GM12892 (cell line): ENCODE measurements at regions not wholly inside any gene's neighbourhood (a gene's known extent, or its start where the extent isn't known, plus 50 kb on each side); places are given as distances from the start of the nearest gene placed in this dataset.

Experiments
- DNase-seq: peaks from one replicate; pipeline ENCODE4 v3.0.0; 2011; ENCODE audit not compliant: insufficient read length
- FAIRE-seq: peaks from 2 replicates; lab custom pipeline; 2011; peaks lifted over from hg19 to GRCh38; lab: Jason Lieb, UNC
- POLR2A ChIP-seq: IDR thresholded peaks from 2 replicates; pipeline ENCODE4 v1.6.1; 2011; ENCODE audit warnings: low read depth, low read length, control low read depth
- POLR2AphosphoS5 ChIP-seq: IDR thresholded peaks from 2 replicates; pipeline ENCODE4 v1.6.1; 2011; ENCODE audit warnings: low read depth, low read length, control low read depth
- TAF1 ChIP-seq: IDR thresholded peaks from 2 replicates; pipeline ENCODE4 v1.6.1; 2011; ENCODE audit warnings: low read depth, mild to moderate bottlenecking, control low read depth, low read length, borderline replicate concordance

GRCh38 chr2:172283476-172283875, 143.9 kb upstream of the ITGA6 start:
- no peak for TF ChIP-seq POLR2A
- no peak for TF ChIP-seq TAF1
- no peak for TF ChIP-seq POLR2AphosphoS5
- no peak for FAIRE-seq
- DNase-seq, result no peak

GRCh38 chr2:172284209-172284608, 143.2 kb upstream of the ITGA6 start:
- no peak for FAIRE-seq
- no peak for DNase-seq
- TF ChIP-seq TAF1 (no peak), POLR2AphosphoS5 (no peak), POLR2A (no peak)

DNA sequence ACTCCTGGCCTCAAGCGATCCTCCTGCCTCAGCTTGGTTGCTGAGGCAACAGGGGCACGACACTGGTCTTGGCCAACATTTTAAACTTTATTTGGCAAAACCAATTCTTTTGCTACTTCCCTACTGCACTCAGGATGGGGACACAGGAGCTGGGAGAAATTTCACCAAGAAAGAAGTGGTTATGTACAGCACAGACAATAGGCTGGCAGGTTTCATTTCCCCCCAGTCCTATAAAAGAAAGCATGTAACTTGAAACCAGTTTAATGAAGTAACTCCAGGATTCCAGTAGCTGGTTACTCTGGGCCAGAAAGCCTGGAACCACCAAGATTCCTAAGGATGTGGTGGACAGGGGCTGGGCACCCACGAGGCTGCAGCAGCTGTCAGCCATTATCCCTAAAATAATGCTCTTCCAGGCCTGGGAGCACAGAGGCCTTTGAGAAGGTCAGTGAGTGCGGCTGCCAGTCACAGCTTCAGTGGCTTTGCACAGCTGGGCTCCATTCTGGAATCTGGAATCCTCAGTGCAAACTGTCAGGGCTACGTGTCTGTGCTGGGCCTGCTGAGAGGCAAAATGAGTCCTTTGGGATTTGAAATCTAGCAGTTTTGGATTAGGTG, 142.3 kb upstream of the ITGA6 start:
- FAIRE-seq, result no peak
- TF ChIP-seq TAF1, result no peak
- TF ChIP-seq POLR2A, result no peak
- no peak for TF ChIP-seq POLR2AphosphoS5
- no peak for DNase-seq

DNA sequence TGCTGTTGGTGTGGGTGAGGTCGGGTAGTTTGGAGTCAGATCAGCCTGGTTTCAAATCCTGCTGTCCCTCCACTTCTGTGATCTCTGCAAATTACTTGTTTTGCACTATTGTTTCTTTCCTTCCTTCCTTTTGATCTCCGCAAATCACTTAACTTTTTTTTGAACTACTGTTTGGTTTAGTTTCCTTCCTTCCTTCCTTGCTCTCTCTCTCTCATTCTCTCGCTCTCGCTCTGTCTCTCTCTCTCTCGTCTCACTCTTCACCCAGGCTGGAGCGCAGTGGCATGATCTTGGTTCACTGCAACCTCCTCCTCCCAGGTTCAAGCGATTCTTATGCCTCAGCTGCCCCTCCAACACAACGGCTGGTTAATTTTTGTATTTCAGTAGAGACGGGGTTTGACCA, 141.6 kb upstream of the ITGA6 start:
- DNase-seq (no peak), FAIRE-seq (no peak)
- TF ChIP-seq POLR2A (no peak), TAF1 (no peak), POLR2AphosphoS5 (no peak)

DNA sequence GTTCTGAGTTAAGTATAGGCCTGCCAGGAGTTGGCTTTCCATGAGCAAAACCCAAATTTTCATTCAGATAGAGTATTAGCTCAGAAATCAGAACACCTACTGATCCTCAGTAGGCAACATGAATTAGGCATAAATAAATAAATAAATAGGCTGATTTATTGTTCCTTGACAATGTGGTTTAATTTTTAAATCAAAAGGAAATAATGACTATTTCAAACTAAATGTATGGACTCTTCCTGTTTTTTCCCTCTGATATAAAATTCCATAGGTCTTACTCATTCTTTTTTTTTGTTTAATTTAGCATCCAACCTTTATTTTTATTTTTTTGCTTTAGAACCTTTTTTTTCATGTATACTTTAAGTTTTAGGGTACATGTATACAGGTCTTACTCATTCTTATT, 140.2 kb upstream of the ITGA6 start:
- TF ChIP-seq TAF1 (no peak), POLR2AphosphoS5 (no peak), POLR2A (no peak)
- DNase-seq (no peak), FAIRE-seq (no peak)

- DNase-seq (no peak), FAIRE-seq (no peak)
- TF ChIP-seq POLR2AphosphoS5, result no peak
- TF ChIP-seq POLR2A, result no peak
Observed at GRCh38 chr2:172287605-172288315, 139.6 kb upstream of the ITGA6 start.

- no peak for DNase-seq
- FAIRE-seq, result no peak
- TF ChIP-seq POLR2A, result no peak
- TF ChIP-seq TAF1, result no peak
- TF ChIP-seq POLR2AphosphoS5, result no peak
Observed at GRCh38 chr2:172288603-172289002, 138.8 kb upstream of the ITGA6 start.

- TF ChIP-seq POLR2A (no peak), TAF1 (no peak), POLR2AphosphoS5 (no peak)
- FAIRE-seq (no peak), DNase-seq (no peak)
Observed at GRCh38 chr2:172293952-172294351, 133.4 kb upstream of the ITGA6 start.

- no peak for FAIRE-seq
- TF ChIP-seq POLR2A (no peak), TAF1 (no peak), POLR2AphosphoS5 (no peak)
Observed at GRCh38 chr2:172294983-172295382, 132.4 kb upstream of the ITGA6 start.

GRCh38 chr2:172295677-172296076, 131.7 kb upstream of the ITGA6 start:
- FAIRE-seq (no peak), DNase-seq (no peak)
- TF ChIP-seq POLR2A, result no peak
- no peak for TF ChIP-seq TAF1

More at GRCh38 chr2:172294983-172295382, 132.4 kb upstream of the ITGA6 start:
- DNase-seq, result no peak

GRCh38 chr2:172296267-172297046, 130.9 kb upstream of the ITGA6 start:
- no peak for DNase-seq
- no peak for FAIRE-seq
- TF ChIP-seq POLR2AphosphoS5, result no peak
- no peak for TF ChIP-seq TAF1
- no peak for TF ChIP-seq POLR2A

- DNase-seq, result no peak
- no peak for TF ChIP-seq TAF1
- TF ChIP-seq POLR2A, result no peak
- TF ChIP-seq POLR2AphosphoS5, result no peak
- FAIRE-seq, result no peak
Observed at GRCh38 chr2:172297531-172297930, 129.9 kb upstream of the ITGA6 start.
